ENCODE measurements at regions not wholly inside any gene's neighbourhood (a gene's known extent, or its start where the extent isn't known, plus 50 kb on each side); places are given as distances from the start of the nearest gene placed in this dataset.
"Not testable (repeated sequence)": the region's sequence is repeated elsewhere in the genome, so short reads cannot be mapped to it uniquely, and the experiment has no call there.

GRCh38 chr2:83388804-83389203, 1070.3 kb downstream of the SUCLG1 start:
- DNase-seq (ENCODE audit: low spot score): no peak

DNA sequence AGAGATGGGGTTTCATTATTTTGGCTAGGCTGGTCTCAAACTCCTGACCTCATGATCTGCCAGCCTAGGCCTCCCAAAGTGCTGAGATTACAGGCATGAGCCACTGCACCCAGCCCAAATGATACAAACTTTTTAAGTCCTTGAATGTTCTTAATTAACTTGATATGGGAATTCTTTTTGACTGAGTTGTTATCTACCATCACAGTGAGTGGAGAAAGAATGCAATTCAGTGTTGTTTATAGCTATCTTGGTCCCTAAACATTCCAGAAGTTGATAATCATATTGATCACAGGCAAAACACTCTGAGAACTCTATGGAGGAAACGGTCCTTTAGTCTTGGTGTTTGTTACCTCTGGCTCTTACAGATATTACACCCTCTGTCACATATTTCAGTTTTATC, 1072.5 kb downstream of the SUCLG1 start:
- DNase-seq (ENCODE audit: low spot score): no peak

DNA sequence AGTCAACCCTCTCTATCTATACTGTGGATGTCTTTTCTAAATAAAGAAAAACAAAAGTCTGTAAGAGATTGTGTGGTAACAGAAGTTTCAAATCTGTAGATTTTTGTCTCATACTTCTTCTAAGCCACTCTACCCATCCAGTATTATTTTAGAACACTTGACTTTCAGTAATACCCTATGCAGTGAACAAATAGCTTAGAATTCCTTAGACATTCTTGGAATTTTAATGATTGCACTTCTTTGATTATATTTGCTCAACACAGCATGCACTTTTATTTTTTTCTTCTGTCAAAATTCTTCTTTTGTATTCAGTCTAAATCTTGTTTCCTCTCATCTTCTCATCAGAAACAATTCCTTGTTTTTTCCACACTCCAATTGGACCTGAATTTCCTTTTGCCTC, 1080.2 kb downstream of the SUCLG1 start:
- DNase-seq (ENCODE audit: low spot score): no peak

GRCh38 chr2:83376731-83377130, 1082.3 kb downstream of the SUCLG1 start:
- no peak for DNase-seq (ENCODE audit: low spot score)

DNA sequence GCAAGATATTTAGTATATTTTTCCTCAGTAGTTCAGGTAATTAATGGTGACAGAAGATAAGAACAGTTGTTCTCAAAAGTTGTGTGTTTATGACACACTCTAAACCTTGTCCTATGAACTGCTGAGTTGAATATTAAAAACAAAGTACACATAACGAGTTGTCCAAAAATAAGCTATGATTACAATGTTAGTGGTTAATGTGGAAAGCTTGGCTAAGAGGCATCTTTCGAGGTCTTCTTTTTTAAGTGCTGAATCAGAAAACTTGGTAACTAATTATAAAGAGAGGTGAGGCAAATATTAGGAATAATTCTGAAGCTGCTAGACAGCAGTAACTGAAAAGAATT, 1088.7 kb downstream of the SUCLG1 start:
- no peak for DNase-seq (ENCODE audit: low spot score)

- DNase-seq (ENCODE audit: low spot score): no peak
Observed at GRCh38 chr2:83369601-83370418, 1089.3 kb downstream of the SUCLG1 start.

GRCh38 chr2:83368916-83369315, 1090.2 kb downstream of the SUCLG1 start:
- DNase-seq (ENCODE audit: low spot score): no peak

- DNase-seq (ENCODE audit: low spot score): no peak
Observed at GRCh38 chr2:83368461-83368860, 1090.6 kb downstream of the SUCLG1 start.

- DNase-seq (ENCODE audit: low spot score): no peak
Observed at GRCh38 chr2:83365476-83365875, 1093.6 kb downstream of the SUCLG1 start.

- no peak for DNase-seq (ENCODE audit: low spot score)
Observed at GRCh38 chr2:83364264-83364663, 1094.8 kb downstream of the SUCLG1 start.

DNA sequence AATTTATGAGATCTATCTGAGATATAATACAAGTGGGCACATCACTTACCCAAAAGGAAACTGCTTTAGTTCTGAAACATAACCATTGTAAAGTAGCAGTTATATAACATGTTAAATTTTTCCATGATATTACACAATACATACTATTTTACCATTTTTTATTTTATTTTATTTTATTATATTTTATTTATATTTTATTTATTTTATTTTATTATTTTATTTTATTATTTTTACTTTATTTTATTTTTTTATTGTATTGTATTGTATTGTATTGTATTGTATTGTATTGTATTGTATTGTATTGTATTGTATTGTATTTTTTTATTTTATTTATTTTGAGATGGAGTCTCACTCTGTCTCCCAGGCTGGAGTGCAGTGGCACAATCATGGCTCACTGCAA, 1095.9 kb downstream of the SUCLG1 start:
- not testable (repeated sequence) for DNase-seq (ENCODE audit: low spot score)

GRCh38 chr2:83359336-83359735, 1099.7 kb downstream of the SUCLG1 start:
- no peak for DNase-seq (ENCODE audit: low spot score)

GRCh38 chr2:83342860-83343329, 1116.2 kb downstream of the SUCLG1 start:
- DNase-seq (ENCODE audit: low spot score): no peak

DNA sequence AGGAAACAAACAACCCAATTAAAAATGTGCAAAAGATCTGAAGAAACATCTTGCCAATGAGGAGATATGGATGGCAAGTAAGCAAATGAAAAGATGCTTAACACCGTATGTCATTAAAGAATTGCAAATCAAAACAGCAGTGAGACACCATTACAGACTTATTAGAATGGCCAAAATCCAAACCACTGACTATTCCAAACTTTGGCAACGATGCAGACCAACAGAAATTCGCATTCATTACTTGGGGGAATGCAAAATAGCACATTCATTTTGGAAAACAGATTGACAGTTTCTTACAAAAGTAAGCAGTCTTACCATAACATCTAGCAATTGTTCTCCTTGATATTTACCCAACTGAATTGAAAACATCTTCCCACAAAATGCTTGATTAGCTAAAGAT, 1118.7 kb downstream of the SUCLG1 start:
- DNase-seq (ENCODE audit: low spot score): no peak

GRCh38 chr2:83339942-83340341, 1119.1 kb downstream of the SUCLG1 start:
- DNase-seq (ENCODE audit: low spot score): not testable (repeated sequence)

DNA sequence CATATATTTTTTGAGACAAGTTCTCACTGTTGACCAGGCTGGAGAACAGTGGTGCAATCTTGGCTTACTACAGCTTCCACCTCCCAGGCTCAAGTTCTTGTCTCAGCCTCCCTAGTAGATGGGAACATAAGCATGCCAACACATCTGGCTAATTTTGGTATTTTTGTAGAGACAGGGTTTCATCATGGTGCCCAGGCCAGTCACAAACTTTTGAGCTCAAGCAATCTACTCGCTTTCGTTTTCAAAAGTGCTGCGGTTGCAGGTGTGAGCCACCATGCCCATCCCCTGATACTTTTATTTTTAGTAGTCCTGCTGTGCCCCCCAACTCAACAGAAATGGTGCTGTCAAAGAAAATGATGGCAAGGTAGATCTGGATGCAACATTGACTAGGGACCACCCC, 1127.3 kb downstream of the SUCLG1 start:
- DNase-seq (ENCODE audit: low spot score): no peak

GRCh38 chr2:83323038-83323437, 1136.0 kb downstream of the SUCLG1 start:
- no peak for DNase-seq (ENCODE audit: low spot score)

- DNase-seq (ENCODE audit: low spot score): no peak
Observed at GRCh38 chr2:83320053-83320452, 1139.0 kb downstream of the SUCLG1 start.

DNA sequence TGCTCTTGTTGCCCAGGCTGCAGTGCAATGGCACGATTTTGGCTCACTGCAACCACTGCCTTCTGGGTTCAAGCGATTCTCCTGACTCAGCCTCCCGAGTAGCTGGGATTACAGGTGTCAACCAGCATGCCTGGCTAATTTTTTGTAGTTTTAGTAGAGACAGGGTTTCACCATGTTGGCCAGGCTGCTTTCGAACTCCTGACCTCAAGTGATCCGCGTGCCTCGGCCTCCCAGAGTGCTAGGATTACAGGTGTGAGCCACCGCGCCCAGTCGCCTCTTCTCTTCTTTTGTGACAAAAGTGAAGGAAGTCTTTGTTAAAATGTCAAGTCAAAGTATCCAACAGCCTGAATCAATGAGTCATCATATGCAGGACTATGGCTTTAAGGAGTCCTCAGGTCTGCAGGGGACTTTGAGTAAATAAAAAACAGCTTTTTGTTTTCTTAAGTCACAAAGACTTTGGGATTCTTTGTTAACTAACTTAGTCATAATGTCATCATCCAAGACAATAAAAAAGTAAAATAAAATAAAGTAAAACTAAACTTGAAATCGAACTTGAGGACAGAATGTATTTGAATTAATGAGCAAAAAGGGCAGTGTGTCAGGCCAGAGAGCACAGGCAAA, 1153.2 kb downstream of the SUCLG1 start:
- DNase-seq (ENCODE audit: low spot score): no peak

GRCh38 chr2:83291083-83291482, 1168.0 kb downstream of the SUCLG1 start:
- DNase-seq (ENCODE audit: low spot score): no peak

DNA sequence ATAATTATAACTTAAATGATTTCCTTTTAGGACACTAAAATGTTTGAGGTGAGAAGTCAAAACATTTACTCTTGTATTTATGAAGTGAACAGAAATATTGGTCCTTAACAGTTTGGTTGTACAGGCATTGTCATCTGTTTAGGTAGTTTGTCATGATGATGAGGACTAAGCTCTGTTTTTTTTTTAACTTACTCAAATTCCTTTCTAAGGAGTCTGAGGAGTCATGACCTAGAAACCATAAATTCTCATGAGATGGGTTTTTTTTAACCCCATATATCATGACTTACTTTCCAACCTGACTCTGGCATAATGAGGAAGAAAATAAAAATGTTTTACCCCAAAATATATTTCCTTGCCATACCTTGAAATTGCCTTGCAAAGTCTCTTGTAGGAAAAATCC, 1176.2 kb downstream of the SUCLG1 start:
- DNase-seq (ENCODE audit: low spot score): no peak

GRCh38 chr2:83282043-83282795, 1176.9 kb downstream of the SUCLG1 start:
- DNase-seq (ENCODE audit: low spot score): no peak

DNA sequence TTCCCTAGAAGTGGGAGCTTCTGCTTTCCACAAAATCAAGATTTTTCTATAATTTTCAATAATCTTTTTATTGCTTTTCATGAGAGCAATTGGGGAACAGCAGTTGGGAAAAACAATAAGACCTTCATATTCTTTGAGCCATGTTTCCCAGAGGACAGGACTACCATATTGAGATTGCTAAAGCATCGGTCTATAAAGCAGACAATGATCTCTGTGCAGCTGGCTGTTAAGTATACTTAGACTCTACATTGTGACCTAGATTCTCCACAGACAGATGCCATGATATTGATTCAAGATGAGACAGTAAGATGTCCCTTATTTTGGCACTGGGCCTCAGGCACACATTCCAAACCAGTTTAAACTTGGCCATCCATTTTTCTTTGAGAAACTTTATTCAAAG, 1178.7 kb downstream of the SUCLG1 start:
- no peak for DNase-seq (ENCODE audit: low spot score)

Data from ureter (tissue), 1 donor.